ENCODE measurements at regions not wholly inside any gene's neighbourhood (a gene's known extent, or its start where the extent isn't known, plus 50 kb on each side); places are given as distances from the start of the nearest gene placed in this dataset.

DNA sequence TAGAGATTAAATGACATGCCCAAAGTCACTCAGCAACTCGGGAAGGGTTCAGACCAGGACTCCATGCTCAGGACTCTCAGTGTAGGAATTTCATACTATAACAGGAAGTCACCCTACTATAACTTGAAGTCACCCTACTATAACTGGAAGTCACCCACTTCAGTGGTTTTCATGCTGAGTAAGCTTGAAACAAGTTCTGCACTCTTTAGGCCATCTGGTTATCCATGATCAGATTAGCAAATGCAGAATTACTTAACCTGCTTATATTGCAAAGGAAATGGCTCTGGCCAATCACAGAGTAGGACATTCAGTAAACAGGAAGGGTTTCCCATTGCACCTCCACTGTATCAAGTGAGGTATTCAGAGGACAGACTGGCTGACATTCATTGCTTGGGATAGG is 1240.4 kb downstream of the GATA3 start:
- Histone ChIP-seq H3K9me3 (ENCODE audit: insufficient read depth, low read length) (no peaks in the 10 kb centered on the region), H3K27ac (ENCODE audit: low read depth, low read length) (no peak overlapping the region), H3K9ac (ENCODE audit: low read length) (no peak overlapping the region), H3K4me3 (ENCODE audit: insufficient read depth, low read length, poor library complexity, severe bottlenecking) (no peak overlapping the region), H3K36me3 (ENCODE audit: low read length) (no peaks in the 10 kb centered on the region), H3K9me2 (replicated peaks; ENCODE audit: insufficient read depth, low read length) (no peaks in the 10 kb centered on the region), H2AFZ (ENCODE audit: low read depth, low read length, severe bottlenecking) (no peak overlapping the region), H3F3A (ENCODE audit: insufficient read depth) (no peaks in the 10 kb centered on the region), H4K20me1 (ENCODE audit: low read depth, low read length) (no peaks in the 10 kb centered on the region), H3K79me2 (ENCODE audit: insufficient read depth, low read length) (no peaks in the 10 kb centered on the region), H3K27me3 (ENCODE audit: low read length) (no peaks in the 10 kb centered on the region), H3K4me2 (ENCODE audit: low read depth, low read length, poor library complexity, severe bottlenecking) (no peak overlapping the region)
- TF ChIP-seq EZH2phosphoT487 (conservative IDR thresholded peaks at IDR 0.05; ENCODE audit: low read length) (no peak), CTCF (IDR thresholded peaks at IDR 0.05; ENCODE audit: insufficient read depth, low read length, poor library complexity, severe bottlenecking) (no peak)

DNA sequence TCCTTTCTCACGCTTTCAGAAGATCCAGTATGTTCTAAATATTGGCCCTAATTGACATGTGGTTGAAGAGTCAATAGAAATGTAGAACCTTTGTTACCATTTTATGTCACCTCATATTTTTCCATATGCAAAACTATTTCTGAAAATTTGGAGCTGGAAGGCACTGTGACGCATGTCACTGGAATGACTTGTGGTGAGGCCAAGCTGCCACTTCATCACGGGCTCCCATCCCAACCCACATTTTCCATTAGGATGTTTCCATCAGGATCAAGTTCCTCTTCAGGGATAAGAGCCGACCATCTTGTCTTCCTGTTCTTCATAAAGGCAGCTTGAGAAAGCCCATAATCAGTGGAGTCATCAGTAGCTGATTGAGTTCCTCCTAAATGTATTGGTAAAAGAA is 1241.7 kb downstream of the GATA3 start:
- no peak overlapping the region for H2AFZ ChIP-seq (ENCODE audit: low read depth, low read length, severe bottlenecking)
- H3K27me3 ChIP-seq (ENCODE audit: low read length), result no peaks in the 10 kb centered on the region
- H3K79me2 ChIP-seq (ENCODE audit: insufficient read depth, low read length), result no peaks in the 10 kb centered on the region
- H3K4me2 ChIP-seq (ENCODE audit: low read depth, low read length, poor library complexity, severe bottlenecking), result no peak overlapping the region
- no peak overlapping the region for H3K4me3 ChIP-seq (ENCODE audit: insufficient read depth, low read length, poor library complexity, severe bottlenecking)
- TF ChIP-seq CTCF (IDR thresholded peaks at IDR 0.05; ENCODE audit: insufficient read depth, low read length, poor library complexity, severe bottlenecking) (no peak), EZH2phosphoT487 (conservative IDR thresholded peaks at IDR 0.05; ENCODE audit: low read length) (no peak)
- H4K20me1 ChIP-seq (ENCODE audit: low read depth, low read length), result no peaks in the 10 kb centered on the region
- H3K27ac ChIP-seq (ENCODE audit: low read depth, low read length), result no peak overlapping the region
- no peaks in the 10 kb centered on the region for H3K36me3 ChIP-seq (ENCODE audit: low read length)
- H3K9ac ChIP-seq (ENCODE audit: low read length), result no peak overlapping the region
- no peaks in the 10 kb centered on the region for H3F3A ChIP-seq (ENCODE audit: insufficient read depth)
- H3K9me3 ChIP-seq (ENCODE audit: insufficient read depth, low read length), result no peaks in the 10 kb centered on the region
- H3K9me2 ChIP-seq (replicated peaks; ENCODE audit: insufficient read depth, low read length), result no peaks in the 10 kb centered on the region

DNA sequence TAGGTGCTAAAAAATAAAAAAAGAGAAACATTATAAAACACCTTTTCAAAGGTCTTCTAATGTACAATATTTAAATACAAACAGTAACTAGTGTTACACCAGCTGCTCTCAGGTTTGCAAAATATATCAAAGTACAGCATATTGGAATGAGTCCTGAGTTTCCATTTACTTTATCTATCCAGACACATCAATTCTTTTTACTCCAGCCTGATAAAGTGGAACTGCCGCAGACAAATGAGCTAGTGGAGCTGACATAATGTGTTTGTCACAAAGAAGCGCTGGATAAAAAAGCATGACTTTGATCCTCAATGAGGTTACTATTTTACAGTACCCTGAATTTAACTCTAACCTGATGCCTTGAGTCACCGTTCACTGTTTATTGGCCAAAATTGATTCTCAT is 1243.1 kb downstream of the GATA3 start:
- TF ChIP-seq EZH2phosphoT487 (conservative IDR thresholded peaks at IDR 0.05; ENCODE audit: low read length), result no peak
- no peak for TF ChIP-seq CTCF (IDR thresholded peaks at IDR 0.05; ENCODE audit: insufficient read depth, low read length, poor library complexity, severe bottlenecking)
- Histone ChIP-seq H3K4me2 (ENCODE audit: low read depth, low read length, poor library complexity, severe bottlenecking) (no peak overlapping the region), H3K27ac (ENCODE audit: low read depth, low read length) (no peak overlapping the region)

DNA sequence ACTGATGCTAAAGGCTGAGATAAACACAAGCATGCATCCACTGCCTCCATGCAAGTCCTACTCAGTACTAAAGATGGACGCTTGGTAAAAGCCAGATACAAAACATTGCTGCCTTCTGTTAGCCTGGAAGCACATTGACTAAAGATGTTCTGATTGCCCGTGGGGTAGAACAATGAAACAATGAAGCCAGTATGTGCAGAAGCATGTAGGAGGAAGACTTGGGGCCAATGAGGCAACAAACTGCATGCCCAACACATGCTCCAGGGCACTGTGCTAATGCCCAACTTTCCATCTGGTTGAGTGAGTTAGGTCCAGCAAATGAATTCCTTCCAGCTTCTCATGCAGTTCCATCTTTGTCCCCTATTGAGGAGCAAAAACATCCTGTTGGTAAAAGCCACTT is 1245.5 kb downstream of the GATA3 start:
- no peak for TF ChIP-seq EZH2phosphoT487 (conservative IDR thresholded peaks at IDR 0.05; ENCODE audit: low read length)
- no peak for TF ChIP-seq CTCF (IDR thresholded peaks at IDR 0.05; ENCODE audit: insufficient read depth, low read length, poor library complexity, severe bottlenecking)
- Histone ChIP-seq H3K27ac (ENCODE audit: low read depth, low read length) (no peak overlapping the region), H3K9me2 (replicated peaks; ENCODE audit: insufficient read depth, low read length) (no peaks in the 10 kb centered on the region), H3K36me3 (ENCODE audit: low read length) (no peaks in the 10 kb centered on the region), H3K4me2 (ENCODE audit: low read depth, low read length, poor library complexity, severe bottlenecking) (no peak overlapping the region), H2AFZ (ENCODE audit: low read depth, low read length, severe bottlenecking) (no peak overlapping the region), H3K79me2 (ENCODE audit: insufficient read depth, low read length) (no peaks in the 10 kb centered on the region), H3F3A (ENCODE audit: insufficient read depth) (no peaks in the 10 kb centered on the region), H3K4me3 (ENCODE audit: insufficient read depth, low read length, poor library complexity, severe bottlenecking) (no peak overlapping the region), H3K9me3 (ENCODE audit: insufficient read depth, low read length) (no peaks in the 10 kb centered on the region), H3K27me3 (ENCODE audit: low read length) (no peaks in the 10 kb centered on the region), H3K9ac (ENCODE audit: low read length) (no peak overlapping the region), H4K20me1 (ENCODE audit: low read depth, low read length) (no peaks in the 10 kb centered on the region)

More for the DNA sequence above, 1243.1 kb downstream of the GATA3 start:
- no peaks in the 10 kb centered on the region for H3K9me2 ChIP-seq (replicated peaks; ENCODE audit: insufficient read depth, low read length)
- H3K36me3 ChIP-seq (ENCODE audit: low read length), result no peaks in the 10 kb centered on the region
- H3F3A ChIP-seq (ENCODE audit: insufficient read depth), result no peaks in the 10 kb centered on the region
- H3K27me3 ChIP-seq (ENCODE audit: low read length), result no peaks in the 10 kb centered on the region
- H3K4me3 ChIP-seq (ENCODE audit: insufficient read depth, low read length, poor library complexity, severe bottlenecking), result no peak overlapping the region
- H2AFZ ChIP-seq (ENCODE audit: low read depth, low read length, severe bottlenecking), result no peak overlapping the region
- H3K79me2 ChIP-seq (ENCODE audit: insufficient read depth, low read length), result no peaks in the 10 kb centered on the region
- no peaks in the 10 kb centered on the region for H4K20me1 ChIP-seq (ENCODE audit: low read depth, low read length)
- H3K9me3 ChIP-seq (ENCODE audit: insufficient read depth, low read length), result no peaks in the 10 kb centered on the region
- no peak overlapping the region for H3K9ac ChIP-seq (ENCODE audit: low read length)
